Astrocyte of the spinal cord (primary cell): ENCODE measurements at regions not wholly inside any gene's neighbourhood (a gene's known extent, or its start where the extent isn't known, plus 50 kb on each side); places are given as distances from the start of the nearest gene placed in this dataset.

ENCODE experiments used
- DNase-seq: peaks from one replicate; pipeline ENCODE4 v3.0.0; 2011; ENCODE audit warnings: low read depth, low spot score
- H3K4me3 ChIP-seq: 2 replicates; pipeline ENCODE4 v1.5.1; 2011; ENCODE audit warnings: low read depth, mild to moderate bottlenecking, low read length, moderate library complexity
- in situ Hi-C: cut with HindIII; loops from 2 replicates; pipeline ENCODE4 v1.10.0; 2017; ENCODE audit warnings: low sequenced_read_pairs
- TF ChIP-seq, protein P1 (sequence below): IDR thresholded peaks from 2 replicates; pipeline ENCODE4 v1.5.1; 2012; ENCODE audit warnings: low read depth, mild to moderate bottlenecking, low read length, inconsistent platforms

DNA sequence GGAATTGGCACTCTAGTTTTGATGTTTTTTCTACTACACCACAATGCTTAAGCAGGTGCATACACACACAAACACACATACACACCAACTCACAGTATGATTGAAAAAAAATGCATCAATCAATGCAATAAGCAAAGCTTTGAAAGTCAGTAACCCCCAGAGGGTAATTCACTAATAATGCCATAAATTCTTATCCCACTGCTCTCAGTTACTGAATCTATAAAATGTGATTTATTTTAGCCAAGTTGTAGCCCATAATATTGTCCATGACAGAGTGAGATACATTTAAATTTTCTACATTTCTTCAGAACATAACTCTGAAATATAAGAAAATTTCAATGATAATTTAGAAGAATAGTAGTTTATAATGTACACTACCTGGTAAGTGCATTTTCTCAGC, 87.9 kb downstream of the LIG4 start:
- DNase-seq: no peak
- in situ Hi-C loops: no loop called here
- TF ChIP-seq, protein P1, sequence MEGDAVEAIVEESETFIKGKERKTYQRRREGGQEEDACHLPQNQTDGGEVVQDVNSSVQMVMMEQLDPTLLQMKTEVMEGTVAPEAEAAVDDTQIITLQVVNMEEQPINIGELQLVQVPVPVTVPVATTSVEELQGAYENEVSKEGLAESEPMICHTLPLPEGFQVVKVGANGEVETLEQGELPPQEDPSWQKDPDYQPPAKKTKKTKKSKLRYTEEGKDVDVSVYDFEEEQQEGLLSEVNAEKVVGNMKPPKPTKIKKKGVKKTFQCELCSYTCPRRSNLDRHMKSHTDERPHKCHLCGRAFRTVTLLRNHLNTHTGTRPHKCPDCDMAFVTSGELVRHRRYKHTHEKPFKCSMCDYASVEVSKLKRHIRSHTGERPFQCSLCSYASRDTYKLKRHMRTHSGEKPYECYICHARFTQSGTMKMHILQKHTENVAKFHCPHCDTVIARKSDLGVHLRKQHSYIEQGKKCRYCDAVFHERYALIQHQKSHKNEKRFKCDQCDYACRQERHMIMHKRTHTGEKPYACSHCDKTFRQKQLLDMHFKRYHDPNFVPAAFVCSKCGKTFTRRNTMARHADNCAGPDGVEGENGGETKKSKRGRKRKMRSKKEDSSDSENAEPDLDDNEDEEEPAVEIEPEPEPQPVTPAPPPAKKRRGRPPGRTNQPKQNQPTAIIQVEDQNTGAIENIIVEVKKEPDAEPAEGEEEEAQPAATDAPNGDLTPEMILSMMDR: no peak

DNA sequence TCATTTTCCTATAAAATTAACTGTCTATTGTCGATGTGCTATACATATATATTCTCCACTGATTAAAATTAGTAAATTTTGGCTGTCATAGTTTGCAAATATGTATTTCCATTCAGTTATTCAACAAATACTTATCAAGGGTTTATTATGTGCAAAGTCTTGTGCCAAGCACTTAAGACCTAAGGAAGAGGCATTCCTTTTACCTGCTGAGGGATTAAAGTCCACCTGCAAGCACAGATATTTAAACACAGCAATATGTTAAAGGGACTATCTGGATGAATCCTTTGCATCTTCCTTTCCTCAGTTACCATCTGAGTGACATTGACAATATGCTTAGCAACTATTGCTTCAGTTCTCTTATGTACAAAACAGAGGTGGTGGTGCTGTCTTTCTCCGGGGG, 89.3 kb downstream of the LIG4 start:
- H3K4me3 ChIP-seq: no peak overlapping the region
- no peak for DNase-seq
- TF ChIP-seq, protein P1: no peak
- in situ Hi-C loops: no loop called here

More for the DNA sequence above, 87.9 kb downstream of the LIG4 start:
- H3K4me3 ChIP-seq: no peak overlapping the region

DNA sequence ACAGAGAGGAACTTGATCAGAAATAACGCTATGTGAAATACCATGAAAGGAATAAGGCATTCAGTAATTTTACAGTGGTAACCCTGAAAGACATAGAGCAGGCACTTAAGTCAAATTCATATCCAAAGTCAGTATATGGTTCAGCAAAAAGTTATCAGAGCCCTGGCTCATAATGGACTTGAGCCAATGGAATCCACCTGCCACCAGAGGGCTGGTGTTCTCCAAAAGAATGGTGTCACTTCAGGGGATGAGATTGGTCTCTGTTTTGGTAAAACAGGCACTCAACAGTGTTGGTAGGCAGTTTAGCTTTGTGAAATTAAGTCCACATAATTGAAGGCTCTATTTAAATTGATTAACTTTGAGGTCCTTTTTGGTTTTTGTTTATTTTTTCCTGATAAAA, 93.9 kb downstream of the LIG4 start:
- DNase-seq: no peak
- in situ Hi-C loops: no loop called here
- TF ChIP-seq, protein P1: no peak
- no peak overlapping the region for H3K4me3 ChIP-seq

DNA sequence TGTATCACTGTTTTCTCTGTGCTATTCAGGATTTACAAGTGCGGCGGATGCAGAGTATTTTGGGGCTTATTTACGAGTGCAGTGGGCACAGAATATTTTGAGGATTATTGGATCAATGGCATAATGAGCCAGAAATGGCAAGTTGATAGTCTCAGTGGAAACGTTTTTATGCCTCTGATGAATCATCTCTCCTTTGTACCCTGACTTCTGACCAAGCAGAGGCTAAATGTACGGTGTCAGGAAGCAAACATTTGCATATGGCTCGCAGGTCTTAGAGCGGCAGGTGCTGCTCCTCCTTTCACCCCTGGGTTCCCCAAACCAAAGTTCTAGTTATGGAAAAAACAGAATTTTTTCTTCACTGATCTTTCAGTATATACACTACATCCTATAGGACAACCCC, 94.5 kb downstream of the LIG4 start:
- in situ Hi-C loops: no loop called here
- DNase-seq: no peak
- TF ChIP-seq, protein P1: no peak
- peak overlapping the region; percentile 31 for H3K4me3 ChIP-seq

DNA sequence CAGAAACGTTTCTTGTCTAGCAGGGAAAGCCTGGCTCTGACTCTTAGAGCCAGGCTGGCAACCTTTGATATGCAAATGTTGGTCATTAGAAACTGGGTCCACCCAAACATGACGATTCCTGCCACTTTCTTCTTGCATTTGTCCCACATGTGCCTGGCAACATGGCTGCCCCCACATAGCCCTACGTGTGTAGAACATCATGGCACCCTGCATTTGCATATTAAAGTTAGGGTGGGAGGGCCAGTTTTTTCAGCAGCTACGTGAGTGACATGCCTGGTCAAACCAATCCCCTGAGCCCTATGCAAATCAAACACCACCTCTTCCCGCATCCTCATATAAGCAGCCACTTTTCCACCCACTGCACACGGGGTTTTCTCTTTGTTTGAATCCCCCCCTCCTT, 95.0 kb downstream of the LIG4 start:
- in situ Hi-C loops: no loop called here
- TF ChIP-seq, protein P1: no peak
- H3K4me3 ChIP-seq: peak overlapping the region; percentile 31
- DNase-seq: peak; percentile 48

DNA sequence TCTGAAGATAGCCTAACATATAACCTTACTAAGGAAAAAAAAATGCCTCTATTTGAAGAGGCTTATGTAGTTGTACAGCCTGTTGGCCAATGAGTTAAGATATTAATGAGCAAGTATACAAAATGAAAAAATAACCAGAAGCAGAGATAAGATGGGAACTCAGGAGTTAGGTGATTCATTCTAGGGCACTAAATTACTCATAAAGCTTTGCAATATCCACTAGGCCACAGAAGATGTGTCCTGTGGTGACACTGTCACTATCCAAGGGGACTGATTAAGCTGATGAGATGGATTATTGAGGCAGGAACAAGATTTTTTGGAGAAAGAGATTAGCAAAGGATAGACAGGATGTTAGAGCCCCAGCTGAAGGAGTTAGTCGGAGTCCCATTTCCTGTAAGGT, 99.6 kb downstream of the LIG4 start:
- in situ Hi-C loops: no loop called here
- TF ChIP-seq, protein P1: no peak
- H3K4me3 ChIP-seq: no peak overlapping the region
- no peak for DNase-seq

DNA sequence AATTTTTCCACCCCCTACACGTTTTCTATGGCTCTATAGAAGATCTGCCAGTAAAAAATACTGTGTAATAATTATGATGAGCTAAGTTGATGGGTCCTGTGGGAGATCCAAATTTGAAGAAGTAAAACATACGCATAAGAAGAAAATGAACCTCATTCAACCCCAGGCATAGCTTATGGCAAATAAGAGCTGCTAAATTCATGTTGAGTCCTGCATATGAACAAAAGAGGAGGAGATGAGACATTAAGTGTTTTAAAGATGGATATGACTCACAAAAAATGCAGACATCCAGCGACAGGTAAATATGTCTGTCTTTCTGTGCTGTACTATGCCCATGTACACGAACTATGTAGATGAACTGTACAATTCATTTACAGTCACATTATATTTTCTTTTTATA, 101.9 kb downstream of the LIG4 start:
- DNase-seq: no peak
- no peak overlapping the region for H3K4me3 ChIP-seq
- in situ Hi-C loops: no loop called here
- TF ChIP-seq, protein P1: no peak
